ENCODE measurements at regions not wholly inside any gene's neighbourhood (a gene's known extent, or its start where the extent isn't known, plus 50 kb on each side); places are given as distances from the start of the nearest gene placed in this dataset.

GRCh38 chr2:239482778-239483712 lies 82.2 kb upstream of the HDAC4 start:
- TF ChIP-seq PATZ1 (CRISPR knock-in tag; IDR thresholded peaks at IDR 0.05; ENCODE audit: borderline replicate concordance) (no peak), OSR1 (CRISPR knock-in tag; IDR thresholded peaks at IDR 0.05) (no peak), CREB5 (CRISPR knock-in tag; IDR thresholded peaks at IDR 0.05; ENCODE audit: low read depth) (no peak), ZC3H10 (CRISPR knock-in tag; IDR thresholded peaks at IDR 0.05) (no peak), ZNF70 (CRISPR knock-in tag; IDR thresholded peaks at IDR 0.05) (no peak), POU6F1 (CRISPR knock-in tag; IDR thresholded peaks at IDR 0.05; ENCODE audit: borderline replicate concordance, low read depth) (no peak), ZNF565 (CRISPR knock-in tag; conservative IDR thresholded peaks at IDR 0.05; ENCODE audit: low read depth) (no peak), CSDC2 (CRISPR knock-in tag; IDR thresholded peaks at IDR 0.05) (no peak), ZNF8 (CRISPR knock-in tag; IDR thresholded peaks at IDR 0.05) (no peak), SNAI2 (CRISPR knock-in tag; IDR thresholded peaks at IDR 0.05) (no peak)
- ATAC-seq: no peak

- ATAC-seq: no peak
- TF ChIP-seq ZFP30 (CRISPR knock-in tag; IDR thresholded peaks at IDR 0.05) (no peak), POU6F1 (CRISPR knock-in tag; IDR thresholded peaks at IDR 0.05; ENCODE audit: borderline replicate concordance, low read depth) (no peak), RARB (CRISPR knock-in tag; IDR thresholded peaks at IDR 0.05) (no peak), CREB5 (CRISPR knock-in tag; IDR thresholded peaks at IDR 0.05; ENCODE audit: low read depth) (no peak), OSR1 (CRISPR knock-in tag; IDR thresholded peaks at IDR 0.05) (no peak), PATZ1 (CRISPR knock-in tag; IDR thresholded peaks at IDR 0.05; ENCODE audit: borderline replicate concordance) (no peak), TSHZ2 (CRISPR knock-in tag; IDR thresholded peaks at IDR 0.05) (no peak), TCF4 (CRISPR knock-in tag; IDR thresholded peaks at IDR 0.05; ENCODE audit: borderline replicate concordance) (no peak), ESRRG (CRISPR knock-in tag; IDR thresholded peaks at IDR 0.05) (no peak), BACH2 (CRISPR knock-in tag; IDR thresholded peaks at IDR 0.05; ENCODE audit: borderline replicate concordance) (no peak), ZNF8 (CRISPR knock-in tag; IDR thresholded peaks at IDR 0.05) (no peak), CSDC2 (CRISPR knock-in tag; IDR thresholded peaks at IDR 0.05) (no peak), ARNTL (CRISPR knock-in tag; IDR thresholded peaks at IDR 0.05; ENCODE audit: borderline replicate concordance, low read depth) (no peak), SNAI2 (CRISPR knock-in tag; IDR thresholded peaks at IDR 0.05) (no peak), CSRNP3 (CRISPR knock-in tag; IDR thresholded peaks at IDR 0.05) (no peak), ZNF70 (CRISPR knock-in tag; IDR thresholded peaks at IDR 0.05) (no peak), ISL1 (CRISPR knock-in tag; IDR thresholded peaks at IDR 0.05) (no peak)
These were observed 78.7 kb upstream of the HDAC4 start for GRCh38 chr2:239479471-239479870.
